ENCODE measurements at regions not wholly inside any gene's neighbourhood (a gene's known extent, or its start where the extent isn't known, plus 50 kb on each side); places are given as distances from the start of the nearest gene placed in this dataset.

GRCh38 chr21:20266441-20266710, 731.8 kb upstream of the NCAM2 start:
- Mint-ChIP-seq H3K27me3 (no peaks in the 10 kb centered on the region), H3K36me3 (no peaks in the 10 kb centered on the region), H3K4me1 (ENCODE audit: unreplicated experiment) (no peaks in the 10 kb centered on the region), H3K27ac (no peak overlapping the region), H3K4me3 (no peak overlapping the region), H3K9me3 (peaks cover 10% of the 10 kb centered on the region)
- no peak for TF ChIP-seq CTCF (conservative IDR thresholded peaks at IDR 0.05)
- no peak for DNase-seq (ENCODE audit: extremely low spot score, unreplicated experiment)

GRCh38 chr21:20270365-20271055, 727.7 kb upstream of the NCAM2 start:
- no peak for TF ChIP-seq CTCF (conservative IDR thresholded peaks at IDR 0.05)
- Mint-ChIP-seq H3K4me3 (no peak overlapping the region), H3K27me3 (no peaks in the 10 kb centered on the region), H3K9me3 (peaks cover 10% of the 10 kb centered on the region), H3K36me3 (no peaks in the 10 kb centered on the region), H3K27ac (no peak overlapping the region), H3K4me1 (ENCODE audit: unreplicated experiment) (no peaks in the 10 kb centered on the region)
- DNase-seq (ENCODE audit: extremely low spot score, unreplicated experiment), result no peak

- no peak for TF ChIP-seq CTCF (conservative IDR thresholded peaks at IDR 0.05)
- no peaks in the 10 kb centered on the region for H3K4me1 Mint-ChIP-seq (ENCODE audit: unreplicated experiment)
- no peaks in the 10 kb centered on the region for H3K27me3 Mint-ChIP-seq
- peak overlapping the region; percentile 69 for H3K27ac Mint-ChIP-seq
- DNase-seq (ENCODE audit: extremely low spot score, unreplicated experiment), result no peak
- peaks cover 10% of the 10 kb centered on the region for H3K9me3 Mint-ChIP-seq
- H3K4me3 Mint-ChIP-seq, result no peak overlapping the region
- no peaks in the 10 kb centered on the region for H3K36me3 Mint-ChIP-seq
Observed at GRCh38 chr21:20272791-20273362, 725.3 kb upstream of the NCAM2 start.

GRCh38 chr21:20276377-20276776, 721.8 kb upstream of the NCAM2 start:
- Mint-ChIP-seq H3K27ac (no peak overlapping the region), H3K36me3 (peaks cover 3% of the 10 kb centered on the region), H3K9me3 (peaks cover 4% of the 10 kb centered on the region), H3K27me3 (no peaks in the 10 kb centered on the region), H3K4me1 (ENCODE audit: unreplicated experiment) (no peaks in the 10 kb centered on the region), H3K4me3 (no peak overlapping the region)
- no peak for TF ChIP-seq CTCF (conservative IDR thresholded peaks at IDR 0.05)
- DNase-seq (ENCODE audit: extremely low spot score, unreplicated experiment), result no peak

- peaks cover 3% of the 10 kb centered on the region for H3K36me3 Mint-ChIP-seq
- no peak overlapping the region for H3K4me3 Mint-ChIP-seq
- H3K27ac Mint-ChIP-seq, result no peak overlapping the region
- no peaks in the 10 kb centered on the region for H3K4me1 Mint-ChIP-seq (ENCODE audit: unreplicated experiment)
- H3K27me3 Mint-ChIP-seq, result no peaks in the 10 kb centered on the region
- TF ChIP-seq CTCF (conservative IDR thresholded peaks at IDR 0.05), result no peak
- DNase-seq (ENCODE audit: extremely low spot score, unreplicated experiment), result no peak
- peaks cover 4% of the 10 kb centered on the region for H3K9me3 Mint-ChIP-seq
Observed at GRCh38 chr21:20276954-20277353, 721.3 kb upstream of the NCAM2 start.
